ENCODE measurements at regions not wholly inside any gene's neighbourhood (a gene's known extent, or its start where the extent isn't known, plus 50 kb on each side); places are given as distances from the start of the nearest gene placed in this dataset.

DNA sequence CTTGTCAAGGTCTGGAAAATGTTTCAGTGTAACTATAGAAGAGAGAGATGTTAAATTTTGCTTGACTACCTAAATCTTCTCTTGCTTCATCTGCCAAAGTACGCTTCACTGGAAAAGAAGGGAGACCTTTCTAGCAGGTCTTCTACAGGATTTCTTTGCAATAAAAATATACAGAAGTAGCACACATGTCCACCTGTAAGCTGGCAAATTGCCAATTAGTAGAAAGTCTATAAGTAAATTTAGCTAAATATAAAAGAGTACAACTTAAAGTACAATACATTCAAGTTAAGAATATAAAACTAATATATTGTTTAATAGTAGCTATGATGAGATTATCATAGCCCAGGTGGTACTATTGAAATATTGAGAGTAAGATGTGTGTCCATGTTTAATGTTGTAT lies 128.5 kb upstream of the EDNRB start:
- TF ChIP-seq, protein P1, sequence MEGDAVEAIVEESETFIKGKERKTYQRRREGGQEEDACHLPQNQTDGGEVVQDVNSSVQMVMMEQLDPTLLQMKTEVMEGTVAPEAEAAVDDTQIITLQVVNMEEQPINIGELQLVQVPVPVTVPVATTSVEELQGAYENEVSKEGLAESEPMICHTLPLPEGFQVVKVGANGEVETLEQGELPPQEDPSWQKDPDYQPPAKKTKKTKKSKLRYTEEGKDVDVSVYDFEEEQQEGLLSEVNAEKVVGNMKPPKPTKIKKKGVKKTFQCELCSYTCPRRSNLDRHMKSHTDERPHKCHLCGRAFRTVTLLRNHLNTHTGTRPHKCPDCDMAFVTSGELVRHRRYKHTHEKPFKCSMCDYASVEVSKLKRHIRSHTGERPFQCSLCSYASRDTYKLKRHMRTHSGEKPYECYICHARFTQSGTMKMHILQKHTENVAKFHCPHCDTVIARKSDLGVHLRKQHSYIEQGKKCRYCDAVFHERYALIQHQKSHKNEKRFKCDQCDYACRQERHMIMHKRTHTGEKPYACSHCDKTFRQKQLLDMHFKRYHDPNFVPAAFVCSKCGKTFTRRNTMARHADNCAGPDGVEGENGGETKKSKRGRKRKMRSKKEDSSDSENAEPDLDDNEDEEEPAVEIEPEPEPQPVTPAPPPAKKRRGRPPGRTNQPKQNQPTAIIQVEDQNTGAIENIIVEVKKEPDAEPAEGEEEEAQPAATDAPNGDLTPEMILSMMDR (IDR thresholded peaks at IDR 0.05; ENCODE audit: low read length): no peak
- no peak for TF ChIP-seq EZH2 (IDR thresholded peaks at IDR 0.05; ENCODE audit: borderline replicate concordance, low read length)

All from OCI-LY1 (cell line).